H9 (cell line): ENCODE measurements at regions not wholly inside any gene's neighbourhood (a gene's known extent, or its start where the extent isn't known, plus 50 kb on each side); places are given as distances from the start of the nearest gene placed in this dataset.

Experiments
- DNase-seq: peaks from one replicate; pipeline ENCODE4 v3.0.0-alpha.2; 2017
- H2AFZ ChIP-seq: one replicate; pipeline ENCODE4 v1.6.1; 2013; ENCODE audit warnings: mild to moderate bottlenecking, low read length, control low read depth, moderate library complexity
- H2AK5ac ChIP-seq: 2 replicates; pipeline ENCODE4 v1.6.1; 2013; ENCODE audit warnings: low read length, control low read depth, mixed read lengths; ENCODE audit not compliant: insufficient read length
- H2BK120ac ChIP-seq: one replicate; pipeline ENCODE4 v1.6.1; 2013; ENCODE audit warnings: low read depth, mild to moderate bottlenecking, low read length, control low read depth, inconsistent platforms; ENCODE audit not compliant: poor library complexity, severe bottlenecking
- H2BK12ac ChIP-seq: 2 replicates; pipeline ENCODE4 v1.6.1; 2013; ENCODE audit warnings: low read length, control low read depth, mixed read lengths, low read depth; ENCODE audit not compliant: insufficient read length
- H2BK15ac ChIP-seq: 2 replicates; pipeline ENCODE4 v1.6.1; 2013; ENCODE audit warnings: low read depth, low read length, control low read depth
- H2BK20ac ChIP-seq: one replicate; pipeline ENCODE4 v1.6.1; 2013; ENCODE audit warnings: low read depth, mild to moderate bottlenecking, low read length, control low read depth, inconsistent platforms; ENCODE audit not compliant: poor library complexity, severe bottlenecking
- H2BK5ac ChIP-seq: 2 replicates; pipeline ENCODE4 v1.6.1; 2013; ENCODE audit warnings: low read length, control low read depth, mixed read lengths; ENCODE audit not compliant: insufficient read length
- H3K14ac ChIP-seq: 2 replicates; pipeline ENCODE4 v1.6.1; 2013; ENCODE audit warnings: low read length, control low read depth; ENCODE audit not compliant: insufficient read depth
- H3K18ac ChIP-seq: 2 replicates; pipeline ENCODE4 v1.6.1; 2013; ENCODE audit warnings: low read depth, mild to moderate bottlenecking, mixed read lengths, low read length, control low read depth; ENCODE audit not compliant: insufficient read length
- H3K23ac ChIP-seq: 2 replicates; pipeline ENCODE4 v1.6.1; 2013; ENCODE audit warnings: low read length, control low read depth, mixed read lengths, low read depth; ENCODE audit not compliant: insufficient read length
- H3K23me2 ChIP-seq: 2 replicates; pipeline ENCODE4 v1.6.1; 2013; ENCODE audit warnings: low read depth, mild to moderate bottlenecking, mixed read lengths, low read length, control low read depth; ENCODE audit not compliant: insufficient read length, poor library complexity, severe bottlenecking
- H3K27ac ChIP-seq: 2 replicates; pipeline ENCODE4 v1.5.1; 2013; ENCODE audit warnings: low read length, control low read depth, mixed read lengths, low read depth; ENCODE audit not compliant: insufficient read length
- H3K27me3 ChIP-seq: 2 replicates; pipeline ENCODE4 v1.6.1; 2013; ENCODE audit warnings: low read length, control low read depth, inconsistent platforms; ENCODE audit not compliant: insufficient read depth
- H3K4ac ChIP-seq: 2 replicates; pipeline ENCODE4 v1.6.1; 2013; ENCODE audit warnings: low read depth, mild to moderate bottlenecking, control low read depth, inconsistent platforms, low read length, moderate library complexity
- H3K4me1 ChIP-seq: 2 replicates; pipeline ENCODE4 v1.6.1; 2013; ENCODE audit warnings: low read length, control low read depth, inconsistent platforms; ENCODE audit not compliant: insufficient read depth
- H3K4me2 ChIP-seq: 2 replicates; pipeline ENCODE4 v1.6.1; 2013; ENCODE audit warnings: low read length, control low read depth, mixed read lengths; ENCODE audit not compliant: insufficient read length, insufficient read depth
- H3K56ac ChIP-seq: 2 replicates; pipeline ENCODE4 v1.6.1; 2013; ENCODE audit warnings: low read depth, mild to moderate bottlenecking, mixed read lengths, low read length, control low read depth; ENCODE audit not compliant: insufficient read length
- H3K79me1 ChIP-seq: 2 replicates; pipeline ENCODE4 v1.6.1; 2013; ENCODE audit warnings: low read depth, mild to moderate bottlenecking, moderate library complexity, low read length, control low read depth, inconsistent platforms; ENCODE audit not compliant: insufficient read depth, poor library complexity, severe bottlenecking
- H3K79me2 ChIP-seq: 2 replicates; pipeline ENCODE4 v1.6.1; 2013; ENCODE audit warnings: low read length, control low read depth, inconsistent platforms; ENCODE audit not compliant: insufficient read depth
- H3K9ac ChIP-seq: 2 replicates; pipeline ENCODE4 v1.6.1; 2013; ENCODE audit warnings: low read length, control low read depth, mixed read lengths; ENCODE audit not compliant: insufficient read length; ENCODE audit errors: extremely low read depth
- H3K9me3 ChIP-seq: one replicate; pipeline ENCODE4 v1.6.1; 2013; ENCODE audit warnings: low read depth, low read length, inconsistent platforms; ENCODE audit not compliant: control insufficient read depth
- H3T11ph ChIP-seq: one replicate; pipeline ENCODE4 v1.6.1; 2013; ENCODE audit warnings: mild to moderate bottlenecking, low read length, control low read depth, inconsistent platforms
- H4K20me1 ChIP-seq: one replicate; pipeline ENCODE4 v1.6.1; 2013; ENCODE audit not compliant: control insufficient read depth, insufficient read length, insufficient read depth
- H4K5ac ChIP-seq: 2 replicates; pipeline ENCODE4 v1.6.1; 2013; ENCODE audit warnings: low read depth, mild to moderate bottlenecking, mixed read lengths, low read length, control low read depth; ENCODE audit not compliant: insufficient read length
- H4K8ac ChIP-seq: replicated peaks from 2 replicates; pipeline ENCODE4 v1.6.1; 2013; ENCODE audit warnings: low read length, control low read depth, mixed read lengths, low read depth; ENCODE audit not compliant: insufficient read length
- H4K91ac ChIP-seq: 2 replicates; pipeline ENCODE4 v1.6.1; 2013; ENCODE audit warnings: low read depth, mild to moderate bottlenecking, moderate library complexity, mixed read lengths, low read length, control low read depth; ENCODE audit not compliant: insufficient read length
- H3K27ac Mint-ChIP-seq, 3 experiments: 2 replicates in 2 of 3; 3 replicates in 1 of 3; pipeline ENCODE4 v1.8.0; 2020 to 2021; ENCODE audit warnings: mixed read lengths in 3 of 3, mild to moderate bottlenecking in 1 of 3, moderate library complexity in 1 of 3
- H3K27me3 Mint-ChIP-seq: 2 replicates; pipeline ENCODE4 v1.8.0; 2021; ENCODE audit warnings: low read depth, mild to moderate bottlenecking, moderate library complexity, mixed read lengths
- H3K36me3 Mint-ChIP-seq, 3 experiments: 2 replicates in 2 of 3; 3 replicates in 1 of 3; pipeline ENCODE4 v1.8.0; 2020 to 2021; ENCODE audit warnings: low read depth in 3 of 3, mixed read lengths in 3 of 3; ENCODE audit not compliant: insufficient read depth in 1 of 3
- H3K4me1 Mint-ChIP-seq, 2 experiments: 2 replicates each; pipeline ENCODE4 v1.8.0; 2020; ENCODE audit warnings: mixed read lengths in 2 of 2
- H3K4me3 Mint-ChIP-seq, 2 experiments: 2 replicates in 1 of 2; 3 replicates in 1 of 2; pipeline ENCODE4 v1.8.0; 2020 to 2021; ENCODE audit warnings: mild to moderate bottlenecking in 2 of 2, mixed read lengths in 2 of 2, moderate library complexity in 1 of 2
- H3K9me3 Mint-ChIP-seq, 2 experiments: 2 replicates in 1 of 2; 3 replicates in 1 of 2; pipeline ENCODE4 v1.8.0; 2020; ENCODE audit warnings: mild to moderate bottlenecking in 2 of 2, mixed read lengths in 2 of 2, moderate library complexity in 1 of 2
- CTCF ChIP-seq: fragments of 200-600 bp; sonication (generic); conservative IDR thresholded peaks from 3 replicates; pipeline ENCODE4 v1.8.0; 2021; ENCODE audit warnings: antibody characterized with exemption, mild to moderate bottlenecking
- WGBS: extraction: QIAGEN DNeasy Blood & Tissue Kit; methylation state at CpG from one replicate; pipeline ENCODE4 v1.1.7; 2013; ENCODE audit warnings: missing lambda C conversion rate, low lambda C conversion rate, mixed read lengths; ENCODE audit not compliant: insufficient read length; ENCODE audit errors: extremely low coverage; 5-methylcytosine and 5-hydroxymethylcytosine counted together

GRCh38 chr10:90148116-90148855, 446.9 kb downstream of the KIF20B start:
- no peak overlapping the region for H3K4me3 Mint-ChIP-seq
- no peaks in the 10 kb centered on the region for H3K23me2 ChIP-seq
- H3K4ac ChIP-seq: no peak overlapping the region
- no peaks in the 10 kb centered on the region for H3K79me1 ChIP-seq
- no peak overlapping the region for H4K8ac ChIP-seq
- H3K4me1 ChIP-seq: no peaks in the 10 kb centered on the region
- H3K79me2 ChIP-seq: no peaks in the 10 kb centered on the region
- no peaks in the 10 kb centered on the region; a peak in 2 of 7 replicates for H3K36me3 Mint-ChIP-seq
- H2BK5ac ChIP-seq: no peak overlapping the region
- H2BK15ac ChIP-seq: no peak overlapping the region
- no peak overlapping the region for H4K5ac ChIP-seq
- no peaks in the 10 kb centered on the region; a peak in 1 of 5 replicates for H3K9me3 Mint-ChIP-seq
- no peak overlapping the region for H3K27ac ChIP-seq
- H3K27me3 ChIP-seq: no peaks in the 10 kb centered on the region
- H3K9me3 ChIP-seq: no peaks in the 10 kb centered on the region
- peaks cover 4 to 10% of the 10 kb centered on the region in 2 experiments; a peak in 3 of 4 replicates for H3K4me1 Mint-ChIP-seq
- no peak overlapping the region for H2BK120ac ChIP-seq
- H3K23ac ChIP-seq: no peak overlapping the region
- H3K18ac ChIP-seq: no peak overlapping the region
- no peaks in the 10 kb centered on the region for H3K27me3 Mint-ChIP-seq
- H2AK5ac ChIP-seq: no peak overlapping the region
- no peaks in the 10 kb centered on the region for H4K20me1 ChIP-seq
- H2AFZ ChIP-seq: no peak overlapping the region
- H3K14ac ChIP-seq: no peak overlapping the region
- H2BK12ac ChIP-seq: no peak overlapping the region
- no peak overlapping the region for H2BK20ac ChIP-seq
- H3K9ac ChIP-seq: no peak overlapping the region
- no peak overlapping the region for H3K4me2 ChIP-seq
- H3K27ac Mint-ChIP-seq: no peak overlapping the region
- DNase-seq: no peak
- H4K91ac ChIP-seq: no peak overlapping the region
- WGBS: no CpG with 5 or more reads among the region's 6 CpGs
- H3T11ph ChIP-seq: no peak overlapping the region
- peak; percentile 76 for TF ChIP-seq CTCF
- no peak overlapping the region for H3K56ac ChIP-seq
